Epithelial cell of esophagus (primary cell): ENCODE measurements at regions not wholly inside any gene's neighbourhood (a gene's known extent, or its start where the extent isn't known, plus 50 kb on each side); places are given as distances from the start of the nearest gene placed in this dataset.

Source experiments
- DNase-seq: peaks from one replicate; pipeline ENCODE4 v3.0.0; 2010; ENCODE audit warnings: low read depth
- H3K4me3 ChIP-seq: 2 replicates; pipeline ENCODE4 v1.5.1; 2011; ENCODE audit warnings: mild to moderate bottlenecking, low read length, control low read depth
- TF ChIP-seq, protein P1 (sequence below): IDR thresholded peaks from 2 replicates; pipeline ENCODE4 v1.5.1; 2011; ENCODE audit warnings: low read depth, mild to moderate bottlenecking, low read length, control low read depth, inconsistent platforms; ENCODE audit not compliant: insufficient read depth; ENCODE audit errors: missing control alignments

DNA sequence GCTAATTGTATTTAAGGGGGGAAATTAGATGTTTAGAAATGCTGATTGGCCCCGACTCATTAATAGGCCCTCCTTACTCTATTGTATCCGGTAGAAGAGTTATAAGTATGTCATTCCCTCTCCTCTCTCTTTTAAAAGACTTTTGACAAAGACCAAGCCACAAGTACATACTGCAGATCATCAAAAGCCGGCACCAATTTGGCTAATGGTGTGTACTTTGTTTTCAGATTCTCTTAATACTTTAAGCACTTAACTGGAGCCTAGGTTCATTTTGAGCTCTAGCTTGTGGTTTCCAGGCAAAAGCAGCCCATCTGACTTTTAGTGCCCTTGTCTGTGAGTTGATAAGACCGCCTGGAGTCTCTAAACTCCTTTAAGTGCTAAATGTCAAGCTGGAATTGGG is 210.0 kb upstream of the LYZL1 start:
- TF ChIP-seq, protein P1, sequence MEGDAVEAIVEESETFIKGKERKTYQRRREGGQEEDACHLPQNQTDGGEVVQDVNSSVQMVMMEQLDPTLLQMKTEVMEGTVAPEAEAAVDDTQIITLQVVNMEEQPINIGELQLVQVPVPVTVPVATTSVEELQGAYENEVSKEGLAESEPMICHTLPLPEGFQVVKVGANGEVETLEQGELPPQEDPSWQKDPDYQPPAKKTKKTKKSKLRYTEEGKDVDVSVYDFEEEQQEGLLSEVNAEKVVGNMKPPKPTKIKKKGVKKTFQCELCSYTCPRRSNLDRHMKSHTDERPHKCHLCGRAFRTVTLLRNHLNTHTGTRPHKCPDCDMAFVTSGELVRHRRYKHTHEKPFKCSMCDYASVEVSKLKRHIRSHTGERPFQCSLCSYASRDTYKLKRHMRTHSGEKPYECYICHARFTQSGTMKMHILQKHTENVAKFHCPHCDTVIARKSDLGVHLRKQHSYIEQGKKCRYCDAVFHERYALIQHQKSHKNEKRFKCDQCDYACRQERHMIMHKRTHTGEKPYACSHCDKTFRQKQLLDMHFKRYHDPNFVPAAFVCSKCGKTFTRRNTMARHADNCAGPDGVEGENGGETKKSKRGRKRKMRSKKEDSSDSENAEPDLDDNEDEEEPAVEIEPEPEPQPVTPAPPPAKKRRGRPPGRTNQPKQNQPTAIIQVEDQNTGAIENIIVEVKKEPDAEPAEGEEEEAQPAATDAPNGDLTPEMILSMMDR: no peak
- H3K4me3 ChIP-seq: no peak overlapping the region
- no peak for DNase-seq

DNA sequence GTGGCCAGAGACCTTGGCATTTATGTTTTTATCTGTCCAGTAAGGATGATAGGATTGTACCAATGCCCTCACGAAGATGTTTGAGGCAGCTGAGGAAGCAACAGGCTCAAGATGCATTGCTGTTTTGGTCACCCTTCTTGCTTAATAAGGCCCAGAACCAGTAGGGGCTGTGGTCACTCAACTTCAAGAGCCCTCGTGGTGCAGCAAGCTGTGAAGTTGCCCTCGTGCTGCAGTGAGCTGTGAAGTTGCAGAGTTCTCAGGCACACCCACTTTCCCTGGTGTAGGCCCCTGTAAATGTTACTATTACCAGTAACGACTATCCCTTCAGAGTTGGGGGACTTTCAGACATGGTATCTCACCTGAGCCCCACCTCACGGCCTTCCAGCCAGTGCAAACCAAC is 207.6 kb upstream of the LYZL1 start:
- TF ChIP-seq, protein P1: no peak
- no peak for DNase-seq
- H3K4me3 ChIP-seq: no peak overlapping the region

DNA sequence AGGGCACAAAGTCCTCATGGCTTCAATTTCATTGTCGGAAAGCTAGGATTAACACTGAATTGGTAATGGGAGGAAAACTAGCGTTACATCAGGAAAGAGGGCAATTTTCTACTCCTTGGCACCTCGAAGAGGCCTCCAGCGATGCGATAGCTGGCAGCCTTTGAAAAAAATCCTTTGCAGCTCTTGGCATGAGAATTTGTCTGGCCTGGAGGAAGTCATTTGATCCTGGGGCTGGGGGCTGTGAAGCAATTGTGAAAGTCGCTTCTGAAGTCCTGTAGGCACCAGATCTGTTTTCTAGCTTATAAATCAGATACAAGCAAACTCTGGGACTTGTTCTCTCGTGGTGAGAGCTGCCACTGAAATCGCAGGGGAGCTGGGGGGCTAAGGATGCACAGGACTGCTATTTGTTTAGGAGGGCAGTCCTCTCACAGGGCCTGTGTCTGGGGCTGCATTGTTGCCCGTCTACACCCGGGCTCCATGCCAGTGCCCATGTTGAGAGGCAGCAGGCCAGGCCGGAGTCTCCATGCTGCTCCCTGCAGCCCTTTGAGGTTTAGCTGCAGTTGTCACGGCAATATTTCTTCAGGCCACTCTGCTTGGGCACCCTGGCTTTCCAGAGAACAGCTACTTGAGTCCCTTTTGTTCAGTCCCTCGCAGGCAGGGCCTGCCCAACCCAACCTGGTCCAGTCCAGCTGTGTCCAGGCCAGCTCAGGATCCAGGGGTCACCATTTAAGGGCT is 206.8 kb upstream of the LYZL1 start:
- no peak overlapping the region for H3K4me3 ChIP-seq
- no peak for DNase-seq
- TF ChIP-seq, protein P1: no peak

DNA sequence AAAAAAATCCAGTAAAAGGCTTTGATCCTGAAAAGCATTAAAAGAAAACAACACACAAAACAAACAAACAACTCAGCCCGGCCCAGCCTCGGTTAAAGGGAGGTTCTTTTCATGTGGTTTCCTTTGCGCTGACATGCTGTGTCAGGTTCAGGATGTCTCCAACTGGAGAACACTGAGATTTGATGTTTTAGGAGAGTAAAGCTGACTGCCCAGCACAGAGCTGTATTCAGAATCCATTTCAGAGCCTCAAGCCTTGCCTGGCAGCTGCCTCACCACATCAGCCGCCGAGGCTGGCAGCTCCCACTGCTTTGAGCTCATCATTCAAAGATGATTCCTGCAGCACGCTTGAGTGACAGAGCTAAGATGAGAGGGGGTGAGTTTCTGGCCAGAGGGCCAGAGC is 205.8 kb upstream of the LYZL1 start:
- TF ChIP-seq, protein P1: no peak
- no peak for DNase-seq
- no peak overlapping the region for H3K4me3 ChIP-seq

DNA sequence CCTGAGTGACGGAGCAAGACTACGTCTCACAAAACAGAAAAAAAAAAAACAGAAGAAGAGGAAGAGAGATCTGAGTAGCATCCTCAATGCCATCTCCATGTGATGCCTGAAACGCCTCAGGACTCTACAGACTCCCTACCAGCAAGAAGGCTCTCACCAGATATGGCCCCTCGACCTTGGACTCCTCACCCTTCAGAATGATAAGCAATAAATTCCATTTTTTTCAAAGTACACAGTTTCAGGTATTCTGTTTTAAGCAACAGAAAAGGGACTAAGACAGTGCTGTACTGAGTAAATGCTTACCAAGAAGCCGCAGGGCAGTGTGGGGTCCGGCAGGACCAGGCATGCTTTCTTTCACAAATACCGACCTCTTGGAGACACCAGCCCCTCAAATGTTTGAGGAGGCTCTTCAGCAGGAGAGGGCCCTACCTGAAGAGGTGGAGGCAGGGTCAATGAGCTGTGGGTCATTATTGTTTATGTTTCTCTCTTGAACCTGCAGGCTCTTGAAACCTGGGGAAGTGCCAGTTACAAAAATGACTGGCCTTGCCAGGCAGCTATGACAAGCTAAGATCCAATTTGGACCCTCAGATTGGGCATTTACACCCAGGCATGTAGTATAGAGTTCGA is 204.1 kb upstream of the LYZL1 start:
- no peak overlapping the region for H3K4me3 ChIP-seq
- DNase-seq: no peak
- TF ChIP-seq, protein P1: no peak

DNA sequence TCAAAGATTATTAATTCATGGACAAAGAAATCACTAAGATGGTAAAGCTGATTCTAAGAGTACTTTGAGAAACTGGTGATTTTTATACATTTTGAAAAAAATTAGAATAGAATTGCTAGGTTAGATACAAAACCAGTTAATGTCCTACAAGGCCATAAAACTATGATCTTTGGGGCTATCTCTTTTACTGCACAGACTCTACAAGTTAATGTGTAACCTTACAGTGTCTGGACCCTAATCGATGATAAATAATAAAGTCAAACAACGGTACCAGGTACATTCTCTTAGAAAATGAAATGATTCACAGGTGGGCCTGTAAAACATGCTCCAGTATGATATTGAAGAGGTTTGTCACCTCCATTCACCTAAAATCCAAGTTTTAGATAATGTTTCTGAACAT is 199.8 kb upstream of the LYZL1 start:
- no peak for DNase-seq
- no peak overlapping the region for H3K4me3 ChIP-seq
- TF ChIP-seq, protein P1: no peak
